22Rv1 (cell line): ENCODE measurements at regions not wholly inside any gene's neighbourhood (a gene's known extent, or its start where the extent isn't known, plus 50 kb on each side); places are given as distances from the start of the nearest gene placed in this dataset.

ENCODE experiments used
- ZFX ChIP-seq: fragments of 450-650 bp; IDR thresholded peaks from 2 replicates; pipeline ENCODE4 v1.6.1; 2017; ENCODE audit warnings: antibody characterized with exemption, borderline replicate concordance
- TF ChIP-seq, protein P1 (sequence below): fragments of 450-650 bp; IDR thresholded peaks from 2 replicates; pipeline ENCODE4 v1.5.1; 2017; ENCODE audit warnings: mild to moderate bottlenecking

DNA sequence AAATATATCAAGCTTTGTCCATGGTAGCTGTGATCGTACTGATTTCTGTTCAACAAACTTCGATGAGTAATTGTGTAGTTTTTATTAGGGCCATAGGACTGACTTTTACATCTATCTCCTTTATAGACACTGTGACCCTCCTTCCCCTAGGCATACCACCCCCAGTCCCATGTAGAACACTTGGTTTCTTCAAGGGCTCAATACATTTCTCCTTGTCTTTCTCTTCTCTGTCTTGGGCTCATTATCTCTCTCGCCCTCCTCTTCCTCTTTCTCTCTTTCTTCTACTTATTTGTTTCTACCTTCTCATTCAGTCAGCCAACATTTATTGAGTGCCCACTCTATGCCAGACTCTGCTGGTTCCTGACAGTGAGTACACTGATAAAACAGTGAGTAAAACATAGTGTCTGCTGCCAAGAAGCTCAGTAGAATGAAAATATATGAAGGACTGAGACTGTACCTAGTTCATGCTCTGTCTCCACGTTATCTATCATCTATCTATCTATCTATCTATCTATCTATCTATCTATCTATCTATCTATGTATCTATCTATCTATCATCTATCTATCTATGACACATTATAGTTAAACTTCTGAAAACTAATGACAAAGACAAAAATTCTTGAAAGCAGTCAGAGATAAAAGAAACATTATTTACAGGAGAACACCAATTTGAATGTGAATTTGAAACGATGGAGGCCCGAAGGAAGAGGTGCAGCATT, 122.8 kb downstream of the RBMX2 start:
- TF ChIP-seq, protein P1, sequence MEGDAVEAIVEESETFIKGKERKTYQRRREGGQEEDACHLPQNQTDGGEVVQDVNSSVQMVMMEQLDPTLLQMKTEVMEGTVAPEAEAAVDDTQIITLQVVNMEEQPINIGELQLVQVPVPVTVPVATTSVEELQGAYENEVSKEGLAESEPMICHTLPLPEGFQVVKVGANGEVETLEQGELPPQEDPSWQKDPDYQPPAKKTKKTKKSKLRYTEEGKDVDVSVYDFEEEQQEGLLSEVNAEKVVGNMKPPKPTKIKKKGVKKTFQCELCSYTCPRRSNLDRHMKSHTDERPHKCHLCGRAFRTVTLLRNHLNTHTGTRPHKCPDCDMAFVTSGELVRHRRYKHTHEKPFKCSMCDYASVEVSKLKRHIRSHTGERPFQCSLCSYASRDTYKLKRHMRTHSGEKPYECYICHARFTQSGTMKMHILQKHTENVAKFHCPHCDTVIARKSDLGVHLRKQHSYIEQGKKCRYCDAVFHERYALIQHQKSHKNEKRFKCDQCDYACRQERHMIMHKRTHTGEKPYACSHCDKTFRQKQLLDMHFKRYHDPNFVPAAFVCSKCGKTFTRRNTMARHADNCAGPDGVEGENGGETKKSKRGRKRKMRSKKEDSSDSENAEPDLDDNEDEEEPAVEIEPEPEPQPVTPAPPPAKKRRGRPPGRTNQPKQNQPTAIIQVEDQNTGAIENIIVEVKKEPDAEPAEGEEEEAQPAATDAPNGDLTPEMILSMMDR: no peak
- TF ChIP-seq ZFX: no peak
